Activated T-cell treated with anti-CD3 and anti-CD28 coated beads for 4 hours (primary cell): ENCODE measurements at regions not wholly inside any gene's neighbourhood (a gene's known extent, or its start where the extent isn't known, plus 50 kb on each side); places are given as distances from the start of the nearest gene placed in this dataset.
"Not testable (repeated sequence)": the region's sequence is repeated elsewhere in the genome, so short reads cannot be mapped to it uniquely, and the experiment has no call there.

Source experiments
- DNase-seq: peaks from one replicate; pipeline ENCODE4 v3.0.0-alpha.2; 2020

- no peak for DNase-seq
Observed at GRCh38 chr6:154602296-154602695, 91.8 kb upstream of the CNKSR3 start.

- DNase-seq: no peak
Observed at GRCh38 chr6:154602708-154603107, 92.2 kb upstream of the CNKSR3 start.

DNA sequence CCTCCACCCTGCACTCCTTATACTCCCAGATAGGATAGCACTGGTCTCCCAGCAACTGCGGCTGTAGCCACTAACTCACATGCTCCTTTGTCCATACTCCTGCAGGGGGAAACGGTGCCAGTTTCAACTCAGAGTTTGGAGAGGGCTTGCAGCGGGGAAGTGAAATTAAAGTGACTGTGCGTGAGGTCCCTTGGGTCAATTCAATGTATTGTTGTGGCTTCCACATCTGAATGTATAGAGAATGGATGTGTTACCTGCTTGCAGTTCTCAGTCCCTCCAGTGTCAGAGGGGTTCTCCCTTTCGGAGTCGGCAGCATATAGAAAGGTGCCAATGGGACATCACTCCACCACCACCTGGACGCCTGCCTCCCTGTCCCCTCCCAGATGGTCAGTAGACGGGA is 93.6 kb upstream of the CNKSR3 start:
- DNase-seq: no peak

- DNase-seq: no peak
Observed at GRCh38 chr6:154605178-154605881, 94.8 kb upstream of the CNKSR3 start.

- DNase-seq: no peak
Observed at GRCh38 chr6:154605882-154606370, 95.4 kb upstream of the CNKSR3 start.

DNA sequence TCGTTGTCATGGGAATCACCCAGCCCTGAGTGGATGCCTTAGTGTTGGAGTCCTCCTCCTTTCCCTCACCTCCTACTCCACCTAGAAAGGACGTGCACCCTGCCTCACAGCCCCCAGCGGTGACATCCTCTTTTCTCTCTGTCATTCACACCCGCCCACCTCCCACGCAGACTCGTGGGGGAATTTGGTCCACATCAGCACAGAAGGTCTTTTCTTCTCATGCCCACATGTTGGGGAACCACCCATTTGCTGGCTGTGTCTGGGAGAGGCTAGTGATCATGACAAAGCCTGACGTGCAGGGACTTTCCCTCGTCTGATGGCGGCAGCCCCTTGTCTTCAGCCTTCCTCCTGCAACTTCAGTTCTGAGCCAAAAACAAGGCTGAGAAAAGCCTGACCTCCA is 96.0 kb upstream of the CNKSR3 start:
- DNase-seq: peak; percentile 68

GRCh38 chr6:154606860-154607259 is 96.4 kb upstream of the CNKSR3 start:
- no peak for DNase-seq

DNA sequence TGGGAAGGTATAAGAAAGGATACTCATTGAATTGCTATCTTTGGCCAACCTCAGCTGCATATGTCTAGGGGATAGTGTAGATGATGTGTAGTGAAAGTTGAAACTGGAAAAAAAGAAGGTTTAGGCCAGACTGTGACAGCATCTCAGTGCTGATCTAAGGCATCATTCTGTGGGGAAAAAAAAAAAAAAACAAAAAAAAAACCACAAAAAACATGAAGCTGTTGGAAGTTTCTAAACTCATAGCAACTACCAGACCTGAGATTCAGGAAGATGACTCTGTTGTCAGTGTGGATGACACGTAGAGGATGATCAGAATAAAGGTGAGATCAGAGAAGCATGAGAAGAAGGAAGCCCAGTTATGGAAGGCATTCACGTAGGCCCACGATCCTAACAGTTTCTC is 100.8 kb upstream of the CNKSR3 start:
- no peak for DNase-seq

DNA sequence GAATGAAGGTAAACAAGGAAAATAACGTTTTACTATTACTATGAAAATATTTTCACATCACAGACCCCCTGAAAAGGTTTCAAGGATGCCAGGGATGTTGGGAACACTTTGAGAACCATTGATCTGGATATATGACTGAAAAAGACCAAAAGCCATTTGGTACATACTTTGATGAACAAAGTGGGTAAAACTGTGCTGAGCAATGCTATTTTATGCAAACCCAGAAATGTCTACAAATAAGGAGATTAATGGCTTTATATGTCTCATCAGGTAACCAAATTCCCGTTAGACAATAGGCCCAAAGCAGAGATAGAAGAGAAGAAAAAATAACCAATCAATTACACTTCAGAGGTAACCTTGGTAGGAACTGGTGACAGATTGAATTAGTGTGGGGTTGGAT is 101.4 kb upstream of the CNKSR3 start:
- no peak for DNase-seq

DNA sequence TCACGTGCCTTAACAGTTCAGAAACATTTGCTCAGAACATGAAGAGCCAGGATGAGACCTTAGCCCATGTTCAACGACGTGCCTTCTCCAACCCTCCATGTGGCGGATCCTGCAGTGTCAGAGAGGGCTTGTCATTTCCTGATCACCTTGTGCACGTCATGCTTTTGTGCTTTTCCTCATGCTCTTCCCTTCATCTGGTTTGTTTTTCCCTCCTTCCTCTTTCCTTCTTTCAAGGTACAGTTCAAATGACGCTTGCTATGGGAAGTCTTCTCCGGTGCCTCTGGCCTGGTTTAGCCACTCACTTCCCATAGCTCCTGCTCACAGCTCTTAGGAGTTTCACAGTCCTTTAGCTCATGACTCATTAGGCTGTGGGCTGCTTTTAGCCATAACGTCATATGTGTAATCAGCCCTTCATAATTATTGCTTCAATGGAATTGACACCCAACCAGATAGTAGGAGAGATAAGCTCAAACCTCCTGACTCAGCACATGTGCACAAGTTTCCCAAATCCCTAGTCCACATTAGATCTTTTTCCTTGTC is 102.7 kb upstream of the CNKSR3 start:
- no peak for DNase-seq

GRCh38 chr6:154614101-154614500 is 103.6 kb upstream of the CNKSR3 start:
- DNase-seq: no peak

DNA sequence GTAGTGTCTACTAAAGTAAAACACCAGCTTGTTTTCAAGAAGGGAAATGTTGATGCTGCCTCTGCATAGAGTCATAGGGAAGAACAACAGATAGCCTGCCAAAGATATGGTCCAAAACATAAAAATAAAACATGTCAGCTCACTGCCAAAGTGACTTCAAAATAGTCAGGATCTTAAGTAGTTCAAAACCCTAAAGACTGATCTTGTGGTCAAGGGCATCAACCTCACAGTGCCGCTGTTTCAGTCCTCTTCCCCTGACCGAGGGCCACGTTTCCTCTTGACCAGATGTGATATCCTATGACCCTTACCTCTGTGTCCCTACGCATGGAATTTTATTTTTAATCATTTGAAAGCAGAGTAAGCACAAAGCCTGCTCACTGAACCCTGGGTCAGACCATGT is 104.2 kb upstream of the CNKSR3 start:
- no peak for DNase-seq

GRCh38 chr6:154615483-154616025 is 105.1 kb upstream of the CNKSR3 start:
- no peak for DNase-seq

DNA sequence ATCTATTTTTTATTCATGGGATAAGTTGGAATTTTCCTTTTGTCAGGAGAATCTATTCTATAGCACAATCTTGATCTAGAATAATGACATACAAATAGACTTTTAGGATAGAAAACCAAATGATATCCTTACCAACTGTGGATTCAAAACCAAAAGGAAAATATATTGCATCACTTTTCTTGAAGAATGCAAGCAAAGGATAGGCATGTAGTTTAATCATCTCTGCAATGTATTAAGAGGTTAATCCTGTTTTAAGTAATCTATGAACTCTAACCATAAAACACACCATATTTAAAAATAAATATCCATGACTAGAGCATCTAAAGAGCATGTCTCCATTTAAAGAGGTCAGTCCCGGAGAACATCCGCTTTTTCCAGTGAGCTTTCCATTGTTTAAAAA is 106.7 kb upstream of the CNKSR3 start:
- no peak for DNase-seq

DNA sequence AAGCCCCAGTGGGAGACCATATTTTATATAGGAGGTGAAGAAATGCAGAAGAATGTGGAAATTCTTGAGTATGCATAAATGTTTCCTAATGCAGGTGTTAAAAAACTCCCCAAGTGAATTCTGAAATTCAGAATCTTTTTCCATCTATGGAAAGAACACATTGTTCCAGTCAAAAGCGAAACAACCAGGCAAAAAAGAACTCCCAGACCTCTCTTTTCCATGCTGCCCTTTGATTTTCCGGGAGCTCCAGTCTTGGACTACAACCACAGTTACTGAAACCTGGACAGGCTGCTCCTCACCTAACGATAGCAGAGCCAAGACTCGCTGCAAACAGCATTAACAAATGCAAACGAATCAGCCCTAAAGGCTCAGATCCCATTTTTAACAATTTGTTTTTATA is 108.7 kb upstream of the CNKSR3 start:
- no peak for DNase-seq

- no peak for DNase-seq
Observed at GRCh38 chr6:154621686-154622085, 111.2 kb upstream of the CNKSR3 start.

DNA sequence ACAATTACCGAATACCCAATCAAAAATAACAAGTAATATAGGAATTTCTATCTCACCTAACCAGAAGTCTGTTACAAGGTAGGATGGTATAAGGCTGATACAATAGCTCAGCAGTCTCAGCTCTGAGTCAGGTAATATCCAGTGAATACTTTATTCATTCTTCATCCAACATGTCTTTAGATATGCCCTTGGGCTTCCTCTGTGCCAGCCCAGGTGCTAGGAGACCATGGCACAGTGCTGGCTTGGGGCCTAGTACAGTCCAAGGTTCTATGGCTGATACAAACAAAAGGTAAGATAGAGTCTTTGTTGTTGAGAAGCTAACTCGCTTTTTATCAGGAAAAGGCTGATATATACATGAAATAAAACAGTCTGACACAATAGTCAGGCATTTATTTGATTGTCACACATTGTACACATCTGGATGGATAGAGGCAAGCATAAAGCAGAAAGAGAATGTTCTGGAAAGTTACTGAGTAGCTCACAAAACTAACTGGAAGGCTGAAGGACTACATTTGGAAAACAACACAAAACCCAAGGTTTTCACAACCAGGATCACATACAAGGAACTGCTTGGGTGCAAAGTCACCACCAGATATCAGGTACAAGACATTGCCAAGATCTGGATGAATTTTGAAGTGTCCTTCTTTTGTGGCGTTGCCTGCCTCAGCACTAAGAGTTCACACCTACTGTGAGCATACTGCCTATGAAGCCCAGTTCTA is 110.4 kb upstream of the SCAF8 start:
- DNase-seq: no peak

- no peak for DNase-seq
Observed at GRCh38 chr6:154623391-154623790, 109.8 kb upstream of the SCAF8 start.

DNA sequence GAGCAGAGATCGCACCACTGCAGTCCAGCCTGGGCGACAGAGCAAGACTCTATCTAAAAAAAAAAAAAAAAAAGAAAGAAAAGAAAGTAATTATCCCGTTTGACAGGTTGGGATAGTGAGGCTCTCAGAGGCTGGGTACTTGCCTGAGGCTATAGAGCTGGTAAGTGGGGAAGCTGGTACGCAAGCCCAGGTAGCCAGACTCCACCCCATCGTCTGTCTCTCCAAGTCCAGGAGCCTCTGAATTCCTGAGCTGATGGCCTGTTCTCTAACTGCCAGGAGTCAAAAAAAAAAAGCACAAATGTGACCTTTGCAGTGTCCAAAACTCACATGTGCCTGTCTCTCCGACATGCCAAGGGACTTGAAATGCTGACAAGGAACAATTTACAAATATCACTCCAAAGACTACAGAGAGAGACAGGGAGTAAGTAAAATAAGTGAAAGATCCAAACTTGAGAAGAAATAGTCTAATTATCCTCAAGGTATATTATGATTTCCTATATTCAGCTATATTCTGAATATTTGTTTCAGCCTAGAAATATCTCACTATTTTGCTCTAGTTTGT is 109.1 kb upstream of the SCAF8 start:
- no peak for DNase-seq

DNA sequence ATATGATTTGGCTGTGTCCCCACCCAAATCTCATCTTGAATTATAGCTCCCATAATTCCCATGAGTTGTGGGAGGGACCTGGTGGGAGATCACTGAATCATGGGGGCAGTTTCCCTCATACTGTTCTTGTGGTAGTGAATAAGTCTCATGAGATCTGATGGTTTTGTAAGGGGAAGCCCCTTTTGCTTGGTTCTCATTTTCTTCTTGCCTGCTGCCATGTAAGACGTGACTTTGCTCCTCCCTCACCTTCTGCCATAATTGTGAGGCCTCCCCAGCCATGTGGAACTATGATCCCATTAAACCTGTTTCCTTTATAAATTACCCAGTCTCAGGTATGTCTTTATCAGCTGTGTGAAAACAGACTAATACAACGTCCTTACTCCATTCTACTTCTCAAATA is 108.5 kb upstream of the SCAF8 start:
- not testable (repeated sequence) for DNase-seq

DNA sequence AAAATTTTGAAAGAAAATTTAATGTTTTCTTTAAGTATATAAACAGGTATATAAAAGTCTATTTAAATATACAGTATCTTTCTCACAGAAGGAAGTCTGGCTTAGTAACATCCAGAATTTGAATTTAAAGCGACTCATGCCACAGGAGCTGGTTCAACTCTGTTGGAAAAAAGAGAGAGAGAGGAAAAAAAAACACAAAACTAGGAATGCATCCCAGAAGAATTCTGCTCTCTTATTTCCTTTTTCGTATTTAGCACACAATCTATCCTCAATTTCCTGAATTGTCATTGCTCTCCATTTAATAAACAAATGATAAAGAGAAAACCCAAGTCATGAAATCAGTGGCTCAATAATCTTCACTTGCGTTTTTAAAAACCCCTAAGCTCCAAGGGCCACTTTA is 107.5 kb upstream of the SCAF8 start:
- no peak for DNase-seq

DNA sequence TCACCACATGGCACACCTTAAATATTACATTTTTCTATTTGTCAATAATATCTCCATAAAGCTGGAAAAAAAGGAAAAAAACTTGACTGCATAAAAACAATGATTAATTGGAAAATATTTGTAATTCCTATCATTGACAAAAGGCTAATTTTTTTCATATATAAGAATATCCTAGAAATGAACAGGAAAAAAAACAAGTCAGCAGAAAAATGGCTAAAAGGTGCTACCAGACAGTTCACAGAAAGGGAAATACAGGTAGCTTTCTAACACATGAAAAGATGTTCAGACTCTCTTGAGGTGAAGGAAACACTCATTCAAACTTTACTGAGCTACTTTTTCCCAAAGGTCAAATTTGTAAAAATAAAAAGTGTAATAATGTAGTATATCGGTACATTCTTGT is 104.1 kb upstream of the SCAF8 start:
- DNase-seq: no peak

- DNase-seq: no peak
Observed at GRCh38 chr6:154632119-154632518, 101.1 kb upstream of the SCAF8 start.

- DNase-seq: no peak
Observed at GRCh38 chr6:154637392-154637791, 95.8 kb upstream of the SCAF8 start.
